Nucleus accumbens (tissue), 56 donors: ENCODE measurements at regions not wholly inside any gene's neighbourhood (a gene's known extent, or its start where the extent isn't known, plus 50 kb on each side); places are given as distances from the start of the nearest gene placed in this dataset.
"Not testable (repeated sequence)": the region's sequence is repeated elsewhere in the genome, so short reads cannot be mapped to it uniquely, and the experiment has no call there.

Experiments
- DNase-seq, 56 donors: peaks; one replicate each; lab custom pipeline; 2025; lab: John Stamatoyannopoulos, UW

DNA sequence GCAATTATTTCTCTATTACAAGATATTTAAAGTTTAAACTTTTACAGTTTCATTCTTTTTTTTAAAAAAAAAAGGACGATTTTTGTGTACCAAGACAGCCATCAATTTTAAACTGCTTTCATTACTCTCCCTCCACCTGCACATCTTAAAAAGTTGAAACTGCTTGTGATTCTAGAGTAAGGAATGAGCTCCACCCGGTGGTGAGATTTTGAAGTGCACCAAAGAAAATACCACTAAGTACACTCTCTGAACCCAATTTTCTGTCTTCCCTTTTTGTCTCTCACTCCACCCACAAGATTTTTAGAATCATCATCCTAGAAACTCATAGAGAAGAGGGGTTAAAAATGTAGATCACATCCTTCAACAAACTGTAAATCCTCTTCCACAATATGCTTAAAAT is 91.3 kb upstream of the WDR44 start:
- DNase-seq = peak in 29 of 56 donors; percentile 0 to 68 (median 2)

GRCh38 chrX:118255921-118256320 is 90.0 kb upstream of the WDR44 start:
- no peak for DNase-seq

DNA sequence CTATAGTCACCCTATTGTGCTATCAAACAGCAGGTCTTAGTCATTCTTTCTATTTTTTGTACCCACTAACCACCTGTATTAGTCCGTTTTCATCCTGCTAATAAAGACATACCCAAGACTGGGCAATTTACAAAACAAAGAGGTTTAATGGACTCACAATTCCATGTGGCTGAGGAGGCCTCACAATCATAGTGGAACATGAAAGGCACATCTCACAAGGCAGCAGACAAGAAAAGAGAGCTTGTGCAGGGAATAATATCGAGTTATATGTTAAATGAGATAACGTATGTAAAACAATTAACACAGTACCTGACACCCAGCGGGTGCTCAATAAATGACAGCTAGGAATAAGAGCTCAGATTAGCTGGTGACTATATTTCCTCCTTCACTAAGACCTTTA is 88.1 kb upstream of the WDR44 start:
- no peak for DNase-seq

GRCh38 chrX:118259213-118259612 is 86.7 kb upstream of the WDR44 start:
- DNase-seq = no peak

DNA sequence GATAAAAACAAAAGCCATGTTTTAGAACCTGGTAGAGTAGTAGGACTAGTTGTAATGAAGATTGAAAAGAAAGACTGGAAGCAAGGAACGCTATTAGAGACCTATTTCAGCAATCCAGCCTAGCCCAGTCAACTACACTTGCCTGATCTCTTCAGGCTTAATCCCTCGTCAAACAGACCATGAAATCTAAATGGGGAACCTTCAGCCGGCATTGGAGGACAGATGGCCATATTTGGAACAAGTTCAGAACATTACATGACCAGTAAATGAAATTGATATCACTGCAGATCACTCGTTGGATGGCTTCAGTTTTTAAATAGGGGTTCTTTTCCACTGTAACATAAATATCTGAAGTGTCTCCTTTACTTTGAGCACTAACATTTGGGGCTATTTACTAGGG is 84.8 kb upstream of the WDR44 start:
- DNase-seq = no peak

DNA sequence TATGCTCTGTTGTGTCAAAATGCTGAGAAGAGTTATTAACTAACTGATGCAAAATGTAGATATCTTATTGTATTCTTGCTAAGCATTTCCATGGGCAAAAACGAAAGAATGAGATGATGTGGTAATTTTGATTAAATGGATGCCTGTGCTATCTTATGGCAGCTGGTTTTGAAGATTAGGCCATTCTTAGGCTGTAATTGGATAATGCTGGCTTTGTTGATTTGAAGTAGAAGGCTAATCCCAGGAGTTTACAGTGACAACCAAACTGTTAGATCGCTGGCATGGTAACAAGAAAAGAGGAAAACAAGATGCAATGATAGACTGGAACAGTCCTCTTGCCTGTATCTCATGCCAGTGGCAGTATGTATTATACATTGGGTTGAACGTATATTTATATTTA is 74.1 kb upstream of the WDR44 start:
- DNase-seq = no peak

- DNase-seq = no peak
These were observed 73.7 kb upstream of the WDR44 start for GRCh38 chrX:118272242-118272641.

DNA sequence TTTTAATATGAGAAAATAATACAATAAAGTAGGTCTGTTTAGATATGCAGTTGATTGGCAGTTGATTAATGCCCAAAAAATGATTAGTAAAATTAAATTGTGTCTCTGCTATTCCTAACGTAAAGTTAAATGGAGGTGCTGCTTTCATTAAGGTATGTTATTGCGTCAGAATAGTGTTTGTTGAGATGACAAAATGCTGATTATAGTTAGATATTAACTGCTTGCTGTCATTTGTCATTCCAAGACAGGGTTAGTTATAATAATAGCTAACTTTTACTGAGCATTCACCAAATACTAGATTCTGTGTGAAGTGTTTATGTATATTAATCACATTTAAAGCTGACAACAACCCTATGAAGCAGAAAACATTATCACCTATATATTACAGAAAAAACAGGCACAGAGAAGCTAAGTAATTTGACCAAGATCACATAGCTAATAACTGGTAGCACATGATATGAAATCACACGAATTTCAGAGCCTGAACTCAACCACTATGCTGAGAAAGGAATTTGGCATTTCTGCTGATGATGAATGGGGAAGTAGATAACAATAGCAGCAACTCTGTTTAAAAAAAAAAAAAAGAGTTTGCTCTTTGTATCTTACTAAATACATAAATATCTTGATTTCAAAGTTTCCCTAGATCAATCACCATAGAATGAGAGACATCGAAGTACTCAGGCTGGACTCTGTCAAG is 59.7 kb upstream of the WDR44 start:
- no peak for DNase-seq

- not testable (repeated sequence) for DNase-seq
These were observed 50.1 kb upstream of the WDR44 start for GRCh38 chrX:118295818-118296217.
